ENCODE measurements at regions not wholly inside any gene's neighbourhood (a gene's known extent, or its start where the extent isn't known, plus 50 kb on each side); places are given as distances from the start of the nearest gene placed in this dataset.
"Not testable (repeated sequence)": the region's sequence is repeated elsewhere in the genome, so short reads cannot be mapped to it uniquely, and the experiment has no call there.

DNA sequence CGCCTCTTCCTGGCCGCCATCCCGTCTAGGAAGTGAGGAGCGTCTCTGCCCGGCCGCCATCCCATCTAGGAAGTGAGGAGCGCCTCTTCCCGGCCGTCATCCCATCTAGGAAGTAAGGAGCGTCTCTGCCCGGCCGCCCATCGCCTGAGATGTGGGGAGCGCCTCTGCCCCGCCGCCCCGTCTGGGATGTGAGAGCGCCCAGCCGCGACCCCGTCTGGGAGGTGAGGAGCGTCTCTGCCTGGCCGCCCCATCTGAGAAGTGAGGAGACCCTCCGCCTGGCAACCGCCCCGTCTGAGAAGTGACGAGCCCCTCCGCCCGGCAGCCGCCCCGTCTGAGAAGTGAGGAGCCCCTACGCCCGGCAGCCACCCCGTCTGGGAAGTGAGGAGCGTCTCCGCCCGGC lies 137.9 kb downstream of the ALOX5 start:
- TF ChIP-seq, protein P1, sequence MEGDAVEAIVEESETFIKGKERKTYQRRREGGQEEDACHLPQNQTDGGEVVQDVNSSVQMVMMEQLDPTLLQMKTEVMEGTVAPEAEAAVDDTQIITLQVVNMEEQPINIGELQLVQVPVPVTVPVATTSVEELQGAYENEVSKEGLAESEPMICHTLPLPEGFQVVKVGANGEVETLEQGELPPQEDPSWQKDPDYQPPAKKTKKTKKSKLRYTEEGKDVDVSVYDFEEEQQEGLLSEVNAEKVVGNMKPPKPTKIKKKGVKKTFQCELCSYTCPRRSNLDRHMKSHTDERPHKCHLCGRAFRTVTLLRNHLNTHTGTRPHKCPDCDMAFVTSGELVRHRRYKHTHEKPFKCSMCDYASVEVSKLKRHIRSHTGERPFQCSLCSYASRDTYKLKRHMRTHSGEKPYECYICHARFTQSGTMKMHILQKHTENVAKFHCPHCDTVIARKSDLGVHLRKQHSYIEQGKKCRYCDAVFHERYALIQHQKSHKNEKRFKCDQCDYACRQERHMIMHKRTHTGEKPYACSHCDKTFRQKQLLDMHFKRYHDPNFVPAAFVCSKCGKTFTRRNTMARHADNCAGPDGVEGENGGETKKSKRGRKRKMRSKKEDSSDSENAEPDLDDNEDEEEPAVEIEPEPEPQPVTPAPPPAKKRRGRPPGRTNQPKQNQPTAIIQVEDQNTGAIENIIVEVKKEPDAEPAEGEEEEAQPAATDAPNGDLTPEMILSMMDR (IDR thresholded peaks at IDR 0.05) = not testable (repeated sequence)
- TF ChIP-seq EZH2 (IDR thresholded peaks at IDR 0.05; ENCODE audit: borderline replicate concordance, insufficient read depth, low read depth, low read length, poor library complexity, severe bottlenecking) = not testable (repeated sequence)
